ENCODE measurements at regions not wholly inside any gene's neighbourhood (a gene's known extent, or its start where the extent isn't known, plus 50 kb on each side); places are given as distances from the start of the nearest gene placed in this dataset.

GRCh38 chr6:23784301-23784919, 341.6 kb upstream of the NRSN1 start:
- no peak overlapping the region for H3K4me2 ChIP-seq (ENCODE audit: low read length)
- no peaks in the 10 kb centered on the region for H3K27me3 ChIP-seq (ENCODE audit: insufficient read depth, low read depth, low read length)
- no peaks in the 10 kb centered on the region for H3K36me3 ChIP-seq (ENCODE audit: insufficient read depth, low read length)
- no peaks in the 10 kb centered on the region for H3K79me2 ChIP-seq (replicated peaks; ENCODE audit: insufficient read depth, low read length)
- no peaks in the 10 kb centered on the region for H4K20me1 ChIP-seq (ENCODE audit: insufficient read depth)
- H3K27ac ChIP-seq (ENCODE audit: low read length): no peak overlapping the region
- H3K9me2 ChIP-seq (ENCODE audit: insufficient read depth, low read length): no peaks in the 10 kb centered on the region
- no peak overlapping the region for H2AFZ ChIP-seq (ENCODE audit: low read depth, low read length)
- no peaks in the 10 kb centered on the region for H3F3A ChIP-seq (ENCODE audit: insufficient read depth, low read length, poor library complexity, severe bottlenecking)
- H3K9ac ChIP-seq (ENCODE audit: low read length): no peak overlapping the region
- TF ChIP-seq EZH2 (IDR thresholded peaks at IDR 0.05; ENCODE audit: borderline replicate concordance, insufficient read depth, low read length, poor library complexity, severe bottlenecking) (no peak), EP300 (conservative IDR thresholded peaks at IDR 0.05; ENCODE audit: poor library complexity, severe bottlenecking) (no peak), MXI1 (conservative IDR thresholded peaks at IDR 0.05; ENCODE audit: poor library complexity, severe bottlenecking) (no peak), REST (IDR thresholded peaks at IDR 0.05; ENCODE audit: borderline replicate concordance) (no peak), TAF1 (IDR thresholded peaks at IDR 0.05; ENCODE audit: low read depth) (no peak), POLR2AphosphoS5 (IDR thresholded peaks at IDR 0.05) (no peak), RAD21 (conservative IDR thresholded peaks at IDR 0.05) (no peak), CTCF (IDR thresholded peaks at IDR 0.05; ENCODE audit: poor library complexity, severe bottlenecking) (no peak), SMC3 (conservative IDR thresholded peaks at IDR 0.05; ENCODE audit: poor library complexity) (no peak)
- no peak overlapping the region for H3K4me3 ChIP-seq (ENCODE audit: low read length)
- no peaks in the 10 kb centered on the region for H3K9me3 ChIP-seq (ENCODE audit: low read length)

- Histone ChIP-seq H3K9me3 (ENCODE audit: low read length) (no peaks in the 10 kb centered on the region), H3K4me3 (ENCODE audit: low read length) (no peak overlapping the region), H3K27ac (ENCODE audit: low read length) (no peak overlapping the region), H2AFZ (ENCODE audit: low read depth, low read length) (no peak overlapping the region), H3F3A (ENCODE audit: insufficient read depth, low read length, poor library complexity, severe bottlenecking) (no peaks in the 10 kb centered on the region), H3K36me3 (ENCODE audit: insufficient read depth, low read length) (no peaks in the 10 kb centered on the region), H3K27me3 (ENCODE audit: insufficient read depth, low read depth, low read length) (no peaks in the 10 kb centered on the region), H4K20me1 (ENCODE audit: insufficient read depth) (no peaks in the 10 kb centered on the region), H3K9me2 (ENCODE audit: insufficient read depth, low read length) (no peaks in the 10 kb centered on the region), H3K4me2 (ENCODE audit: low read length) (no peak overlapping the region), H3K79me2 (replicated peaks; ENCODE audit: insufficient read depth, low read length) (no peaks in the 10 kb centered on the region), H3K9ac (ENCODE audit: low read length) (no peak overlapping the region)
- TF ChIP-seq RAD21 (conservative IDR thresholded peaks at IDR 0.05) (no peak), EP300 (conservative IDR thresholded peaks at IDR 0.05; ENCODE audit: poor library complexity, severe bottlenecking) (no peak), MXI1 (conservative IDR thresholded peaks at IDR 0.05; ENCODE audit: poor library complexity, severe bottlenecking) (no peak), TAF1 (IDR thresholded peaks at IDR 0.05; ENCODE audit: low read depth) (no peak), EZH2 (IDR thresholded peaks at IDR 0.05; ENCODE audit: borderline replicate concordance, insufficient read depth, low read length, poor library complexity, severe bottlenecking) (no peak), REST (IDR thresholded peaks at IDR 0.05; ENCODE audit: borderline replicate concordance) (no peak), SMC3 (conservative IDR thresholded peaks at IDR 0.05; ENCODE audit: poor library complexity) (no peak), POLR2AphosphoS5 (IDR thresholded peaks at IDR 0.05) (no peak), CTCF (IDR thresholded peaks at IDR 0.05; ENCODE audit: poor library complexity, severe bottlenecking) (no peak)
Observed at GRCh38 chr6:23790756-23791155, 335.3 kb upstream of the NRSN1 start.

Data from neural cell (in vitro differentiated cells).